ENCODE measurements at regions not wholly inside any gene's neighbourhood (a gene's known extent, or its start where the extent isn't known, plus 50 kb on each side); places are given as distances from the start of the nearest gene placed in this dataset.

- H3K4me1 Mint-ChIP-seq = peaks cover 92% of the 10 kb centered on the region
- peaks cover 7% of the 10 kb centered on the region for H3K27me3 Mint-ChIP-seq (ENCODE audit: low read depth, poor library complexity)
- DNase-seq = no peak
- H3K36me3 Mint-ChIP-seq (ENCODE audit: low read depth) = peaks cover 3% of the 10 kb centered on the region
- TF ChIP-seq CTCF (IDR thresholded peaks at IDR 0.05) = no peak
- H3K9me3 Mint-ChIP-seq = peaks cover 19% of the 10 kb centered on the region
- peak overlapping the region; percentile 77 for H3K27ac Mint-ChIP-seq
- no peak overlapping the region for H3K4me3 Mint-ChIP-seq
Measured at GRCh38 chr12:130081117-130081805, 81.0 kb upstream of the FZD10 start.

GRCh38 chr12:130083002-130083401 lies 79.3 kb upstream of the FZD10 start:
- DNase-seq = no peak
- Mint-ChIP-seq H3K4me3 (no peak overlapping the region), H3K9me3 (peaks cover 4% of the 10 kb centered on the region), H3K4me1 (peaks cover 95% of the 10 kb centered on the region), H3K27me3 (ENCODE audit: low read depth, poor library complexity) (peaks cover 12% of the 10 kb centered on the region), H3K36me3 (ENCODE audit: low read depth) (no peaks in the 10 kb centered on the region), H3K27ac (no peak overlapping the region)
- no peak for TF ChIP-seq CTCF (IDR thresholded peaks at IDR 0.05)

- H3K27me3 Mint-ChIP-seq (ENCODE audit: low read depth, poor library complexity) = peaks cover 16% of the 10 kb centered on the region
- no peak overlapping the region for H3K4me3 Mint-ChIP-seq
- DNase-seq = no peak
- peaks cover 99% of the 10 kb centered on the region for H3K4me1 Mint-ChIP-seq
- peak overlapping the region; percentile 43 for H3K27ac Mint-ChIP-seq
- peaks cover 2% of the 10 kb centered on the region for H3K9me3 Mint-ChIP-seq
- H3K36me3 Mint-ChIP-seq (ENCODE audit: low read depth) = no peaks in the 10 kb centered on the region
- no peak for TF ChIP-seq CTCF (IDR thresholded peaks at IDR 0.05)
Measured at GRCh38 chr12:130083734-130084133, 78.5 kb upstream of the FZD10 start.

GRCh38 chr12:130084359-130084758 lies 77.9 kb upstream of the FZD10 start:
- no peaks in the 10 kb centered on the region for H3K36me3 Mint-ChIP-seq (ENCODE audit: low read depth)
- DNase-seq = no peak
- peaks cover 16% of the 10 kb centered on the region for H3K27me3 Mint-ChIP-seq (ENCODE audit: low read depth, poor library complexity)
- TF ChIP-seq CTCF (IDR thresholded peaks at IDR 0.05) = no peak
- H3K4me1 Mint-ChIP-seq = peaks cover 93% of the 10 kb centered on the region
- no peak overlapping the region for H3K4me3 Mint-ChIP-seq
- no peaks in the 10 kb centered on the region for H3K9me3 Mint-ChIP-seq
- H3K27ac Mint-ChIP-seq = no peak overlapping the region

- peaks cover 14% of the 10 kb centered on the region for H3K9me3 Mint-ChIP-seq
Measured at GRCh38 chr12:130086248-130086647, 76.0 kb upstream of the FZD10 start.

More at GRCh38 chr12:130086248-130086647, 76.0 kb upstream of the FZD10 start:
- no peaks in the 10 kb centered on the region for H3K36me3 Mint-ChIP-seq (ENCODE audit: low read depth)
- DNase-seq = no peak
- TF ChIP-seq CTCF (IDR thresholded peaks at IDR 0.05) = no peak
- peak overlapping the region; percentile 55 for H3K27ac Mint-ChIP-seq
- H3K27me3 Mint-ChIP-seq (ENCODE audit: low read depth, poor library complexity) = peaks cover 17% of the 10 kb centered on the region
- H3K4me3 Mint-ChIP-seq = peak overlapping the region; percentile 57
- H3K4me1 Mint-ChIP-seq = peaks cover 75% of the 10 kb centered on the region

Measured in nephron progenitor cell (in vitro differentiated cells).